ENCODE measurements at regions not wholly inside any gene's neighbourhood (a gene's known extent, or its start where the extent isn't known, plus 50 kb on each side); places are given as distances from the start of the nearest gene placed in this dataset.

DNA sequence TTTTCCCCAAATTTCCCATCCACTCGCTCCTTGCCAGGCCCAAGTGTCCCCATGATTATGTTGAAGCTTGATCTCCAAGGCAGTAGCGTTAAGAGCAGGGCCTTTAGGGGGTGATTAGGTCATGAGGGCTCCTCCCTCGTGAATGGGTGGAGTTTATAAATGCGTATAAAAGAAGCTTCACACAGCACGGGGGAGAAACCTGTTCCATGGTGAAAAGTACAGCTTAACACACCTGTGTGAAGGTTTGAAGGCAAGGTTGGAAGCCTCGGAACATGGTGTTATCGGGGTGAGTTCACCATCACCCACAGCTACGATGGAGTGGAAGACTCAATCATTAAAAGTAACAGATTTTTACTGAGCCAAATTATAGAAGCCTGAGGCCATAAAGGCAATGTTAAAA is 137.4 kb upstream of the ALKAL2 start:
- Histone ChIP-seq H3K27me3 (ENCODE audit: insufficient read depth in 3 of 3, low read length in 2 of 3) (no peaks in the 10 kb centered on the region), H3K36me3 (ENCODE audit: insufficient read depth in 1 of 2, low read depth in 1 of 2) (no peaks in the 10 kb centered on the region), H3K4me3 (no peak overlapping the region), H3K9me3 (no peaks in the 10 kb centered on the region), H3K4me1 (no peaks in the 10 kb centered on the region), H3K27ac (no peak overlapping the region)
- TF ChIP-seq, protein P1, sequence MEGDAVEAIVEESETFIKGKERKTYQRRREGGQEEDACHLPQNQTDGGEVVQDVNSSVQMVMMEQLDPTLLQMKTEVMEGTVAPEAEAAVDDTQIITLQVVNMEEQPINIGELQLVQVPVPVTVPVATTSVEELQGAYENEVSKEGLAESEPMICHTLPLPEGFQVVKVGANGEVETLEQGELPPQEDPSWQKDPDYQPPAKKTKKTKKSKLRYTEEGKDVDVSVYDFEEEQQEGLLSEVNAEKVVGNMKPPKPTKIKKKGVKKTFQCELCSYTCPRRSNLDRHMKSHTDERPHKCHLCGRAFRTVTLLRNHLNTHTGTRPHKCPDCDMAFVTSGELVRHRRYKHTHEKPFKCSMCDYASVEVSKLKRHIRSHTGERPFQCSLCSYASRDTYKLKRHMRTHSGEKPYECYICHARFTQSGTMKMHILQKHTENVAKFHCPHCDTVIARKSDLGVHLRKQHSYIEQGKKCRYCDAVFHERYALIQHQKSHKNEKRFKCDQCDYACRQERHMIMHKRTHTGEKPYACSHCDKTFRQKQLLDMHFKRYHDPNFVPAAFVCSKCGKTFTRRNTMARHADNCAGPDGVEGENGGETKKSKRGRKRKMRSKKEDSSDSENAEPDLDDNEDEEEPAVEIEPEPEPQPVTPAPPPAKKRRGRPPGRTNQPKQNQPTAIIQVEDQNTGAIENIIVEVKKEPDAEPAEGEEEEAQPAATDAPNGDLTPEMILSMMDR (IDR thresholded peaks at IDR 0.05), result no peak
- ATAC-seq (no peak), DNase-seq (no peak)
- intact Hi-C loops (cut with DNase I), result no loop called here
- 71 to 77% (median 77%) methylated on average over 8 of the region's 8 CpGs for whole genome bisulfite sequencing, 3 donors

DNA sequence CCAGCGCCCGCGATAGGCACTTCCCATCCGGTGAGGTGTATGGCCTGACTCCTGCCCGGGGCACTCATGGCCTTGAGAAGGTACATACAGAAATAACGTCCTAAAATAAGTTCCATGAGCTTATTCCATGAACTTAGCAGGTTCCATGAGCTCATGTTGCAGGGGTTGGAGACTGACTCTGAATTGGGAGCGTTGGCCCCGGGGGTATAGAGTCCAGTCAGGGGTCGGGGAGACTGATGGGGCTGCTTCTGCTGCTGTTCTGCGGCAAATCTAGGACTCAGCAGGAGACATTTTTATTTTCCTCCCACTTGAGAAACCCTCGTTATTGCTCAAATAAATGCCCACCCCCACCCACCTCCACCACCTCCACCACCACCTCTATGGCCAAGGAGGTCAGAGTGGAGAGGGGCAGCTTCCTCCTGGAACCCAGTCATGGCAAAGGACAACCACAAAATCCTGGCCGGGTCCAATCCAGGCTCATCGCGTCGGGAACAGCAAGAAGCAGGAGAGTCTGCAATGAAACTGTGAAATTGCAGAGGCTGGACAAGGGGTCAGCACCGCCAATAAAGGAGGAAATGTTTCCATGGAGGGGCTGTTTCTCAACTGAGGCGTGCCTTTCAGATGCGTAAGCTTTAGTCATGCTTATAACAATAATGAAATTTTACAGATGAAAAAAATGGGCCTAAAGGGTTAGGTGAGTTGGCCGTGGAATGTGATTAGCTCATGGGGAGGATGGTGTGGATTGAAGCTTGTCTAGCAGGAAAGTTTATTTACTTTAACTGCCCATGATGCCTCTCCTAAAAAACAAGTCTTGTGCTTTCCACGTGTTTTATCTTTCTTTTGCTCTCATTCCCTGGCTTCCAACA is 136.6 kb upstream of the ALKAL2 start:
- Histone ChIP-seq H3K27ac (no peak overlapping the region), H3K4me1 (no peaks in the 10 kb centered on the region), H3K4me3 (no peak overlapping the region), H3K27me3 (ENCODE audit: insufficient read depth in 3 of 3, low read length in 2 of 3) (no peaks in the 10 kb centered on the region), H3K9me3 (no peaks in the 10 kb centered on the region), H3K36me3 (ENCODE audit: insufficient read depth in 1 of 2, low read depth in 1 of 2) (no peaks in the 10 kb centered on the region)
- TF ChIP-seq, protein P1 (IDR thresholded peaks at IDR 0.05), result no peak
- intact Hi-C loops (cut with DNase I), result no loop called here
- ATAC-seq, result no peak
- DNase-seq, result no peak
- 77 to 79% (median 79%) methylated on average over 20 of the region's 20 CpGs for WGBS, 3 donors

DNA sequence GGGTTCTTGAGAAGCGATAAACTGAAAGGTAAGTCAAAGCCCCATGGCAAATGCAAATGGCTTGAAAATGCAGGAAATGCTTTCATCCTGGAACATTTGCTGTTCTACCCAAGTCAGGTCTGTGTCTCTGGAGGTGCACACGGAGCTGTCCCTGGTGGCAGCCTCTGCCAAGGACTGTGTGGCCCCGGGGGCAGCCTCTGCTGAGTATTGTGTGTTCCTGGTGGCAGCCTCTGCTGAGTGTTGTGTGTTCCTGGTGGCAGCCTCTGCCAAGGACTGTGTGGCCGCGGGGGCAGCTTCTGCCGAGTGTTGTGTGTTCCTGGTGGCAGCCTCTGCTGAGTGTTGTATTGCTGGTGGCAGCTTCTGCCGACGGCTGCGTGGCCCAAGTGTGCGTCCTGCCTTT is 135.6 kb upstream of the ALKAL2 start:
- no peak for ATAC-seq
- H3K9me3 ChIP-seq, result no peaks in the 10 kb centered on the region
- DNase-seq, result no peak
- no peaks in the 10 kb centered on the region for H3K36me3 ChIP-seq (ENCODE audit: insufficient read depth in 1 of 2, low read depth in 1 of 2)
- no peaks in the 10 kb centered on the region for H3K27me3 ChIP-seq (ENCODE audit: insufficient read depth in 3 of 3, low read length in 2 of 3)
- H3K27ac ChIP-seq, result no peak overlapping the region
- no peak overlapping the region for H3K4me3 ChIP-seq
- WGBS, 3 donors, result 58 to 66% (median 59%) methylated on average over 10 of the region's 10 CpGs
- intact Hi-C loops (cut with DNase I), result no loop called here
- no peaks in the 10 kb centered on the region for H3K4me1 ChIP-seq
- TF ChIP-seq, protein P1 (IDR thresholded peaks at IDR 0.05), result no peak

DNA sequence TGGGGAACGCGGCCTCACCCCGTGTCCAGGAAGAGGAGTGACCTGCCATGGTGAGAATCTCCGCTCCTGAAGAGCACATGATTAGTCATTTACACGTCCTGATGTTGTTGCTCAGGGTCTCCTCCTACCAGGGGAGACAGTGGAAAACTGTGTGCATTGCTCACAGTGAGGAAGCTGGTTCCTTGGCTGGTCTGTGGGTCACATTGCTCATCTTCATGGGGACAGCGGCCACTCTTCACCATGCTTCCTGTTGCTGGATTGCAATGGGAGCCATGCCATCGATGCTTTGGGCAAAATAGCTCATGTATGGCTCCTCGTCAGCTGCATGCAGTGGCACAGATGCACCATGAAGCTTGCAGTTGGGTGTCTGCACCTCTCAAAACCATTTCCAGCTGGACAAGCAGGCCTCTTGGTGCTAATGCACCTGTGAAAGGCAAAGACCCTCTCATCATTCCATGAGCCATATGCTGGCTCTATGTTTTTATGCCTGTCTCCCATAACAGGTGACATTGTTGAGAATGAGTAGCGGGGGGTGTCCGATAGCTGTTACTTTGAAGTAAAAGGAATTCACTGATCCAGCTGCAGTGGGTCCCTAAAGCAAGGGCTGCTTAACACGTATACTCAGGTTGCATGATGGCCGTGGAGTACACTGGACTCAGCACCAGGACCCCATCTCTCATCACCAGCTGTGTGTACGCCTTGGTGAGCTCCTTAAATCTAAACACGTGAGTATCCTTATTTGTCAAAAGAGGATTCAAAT is 135.0 kb upstream of the ALKAL2 start:
- no peaks in the 10 kb centered on the region for H3K9me3 ChIP-seq
- intact Hi-C loops (cut with DNase I), result no loop called here
- no peaks in the 10 kb centered on the region for H3K4me1 ChIP-seq
- H3K4me3 ChIP-seq, result no peak overlapping the region
- DNase-seq (no peak), ATAC-seq (no peak)
- 71 to 77% (median 72%) methylated on average over 14 of the region's 14 CpGs for WGBS, 3 donors
- TF ChIP-seq, protein P1 (IDR thresholded peaks at IDR 0.05), result no peak
- H3K27ac ChIP-seq, result no peak overlapping the region
- no peaks in the 10 kb centered on the region for H3K36me3 ChIP-seq (ENCODE audit: insufficient read depth in 1 of 2, low read depth in 1 of 2)
- H3K27me3 ChIP-seq (ENCODE audit: insufficient read depth in 3 of 3, low read length in 2 of 3), result no peaks in the 10 kb centered on the region
